GM23338 (cell line): ENCODE measurements at regions not wholly inside any gene's neighbourhood (a gene's known extent, or its start where the extent isn't known, plus 50 kb on each side); places are given as distances from the start of the nearest gene placed in this dataset.

ENCODE experiments used
- ATAC-seq: fragments of 200-7000 bp; cut with Tn5 transposase; 3 replicates; pipeline ENCODE4 v1.9.1; 2020
- DNase-seq: peaks from one replicate; pipeline ENCODE4 v3.0.0-alpha.2; 2015; ENCODE audit warnings: low spot score
- H2AFZ ChIP-seq: fragments of 200-600 bp; sonication (generic); 2 replicates; pipeline ENCODE4 v1.8.0; 2016; ENCODE audit warnings: antibody characterized with exemption, mild to moderate bottlenecking, moderate library complexity
- H3F3A ChIP-seq: fragments of 200-600 bp; sonication (generic); replicated peaks from 2 replicates; pipeline ENCODE4 v1.8.0; 2017; ENCODE audit warnings: antibody characterized with exemption, mixed run types, low read depth
- H3K27ac ChIP-seq: fragments of 200-600 bp; sonication (generic); 2 replicates; pipeline ENCODE4 v1.6.1; 2016; ENCODE audit warnings: low read depth
- H3K27me3 ChIP-seq: fragments of 200-600 bp; sonication (generic); 2 replicates; pipeline ENCODE4 v1.8.0; 2016; ENCODE audit warnings: mild to moderate bottlenecking, mixed run types, moderate library complexity; ENCODE audit not compliant: insufficient read depth
- H3K36me3 ChIP-seq: fragments of 200-600 bp; sonication (generic); 2 replicates; pipeline ENCODE4 v1.8.0; 2016; ENCODE audit warnings: mild to moderate bottlenecking; ENCODE audit not compliant: insufficient read depth
- H3K4me1 ChIP-seq: fragments of 200-600 bp; sonication (generic); 2 replicates; pipeline ENCODE4 v1.8.0; 2016; ENCODE audit warnings: mild to moderate bottlenecking, moderate library complexity; ENCODE audit not compliant: insufficient read depth
- H3K4me2 ChIP-seq: fragments of 200-600 bp; sonication (generic); 2 replicates; pipeline ENCODE4 v1.7.1; 2017; ENCODE audit warnings: mixed run types
- H3K4me3 ChIP-seq: fragments of 200-600 bp; sonication (generic); 2 replicates; pipeline ENCODE4 v1.6.1; 2016; ENCODE audit warnings: mixed run types
- H3K79me2 ChIP-seq: fragments of 200-600 bp; sonication (generic); replicated peaks from 2 replicates; pipeline ENCODE4 v1.8.0; 2017; ENCODE audit warnings: mild to moderate bottlenecking; ENCODE audit not compliant: insufficient read depth
- H3K9me2 ChIP-seq: fragments of 200-600 bp; sonication (generic); 2 replicates; pipeline ENCODE4 v1.8.0; 2017; ENCODE audit not compliant: insufficient read depth
- H4K20me1 ChIP-seq: fragments of 200-600 bp; sonication (generic); replicated peaks from 2 replicates; pipeline ENCODE4 v1.8.0; 2017; ENCODE audit warnings: mild to moderate bottlenecking; ENCODE audit not compliant: insufficient read depth
- H3K27ac Mint-ChIP-seq: 2 replicates; pipeline ENCODE4 v1.8.0; 2020; ENCODE audit warnings: inconsistent platforms, mild to moderate bottlenecking, moderate library complexity, mixed read lengths
- H3K27me3 Mint-ChIP-seq: 3 replicates; pipeline ENCODE4 v1.8.0; 2022; ENCODE audit warnings: low read depth, mild to moderate bottlenecking, moderate library complexity, mixed read lengths, inconsistent platforms; ENCODE audit not compliant: insufficient read depth, poor library complexity
- H3K36me3 Mint-ChIP-seq: 3 replicates; pipeline ENCODE4 v1.8.0; 2021; ENCODE audit warnings: low read depth, mild to moderate bottlenecking, inconsistent platforms, moderate library complexity, mixed read lengths
- H3K4me1 Mint-ChIP-seq: 3 replicates; pipeline ENCODE4 v1.8.0; 2020; ENCODE audit warnings: mild to moderate bottlenecking, inconsistent platforms, mixed read lengths
- H3K4me3 Mint-ChIP-seq: 3 replicates; pipeline ENCODE4 v1.8.0; 2021; ENCODE audit warnings: moderate library complexity, mild to moderate bottlenecking, inconsistent platforms, mixed read lengths
- H3K9me3 Mint-ChIP-seq: 3 replicates; pipeline ENCODE4 v1.8.0; 2020; ENCODE audit warnings: moderate library complexity, mild to moderate bottlenecking, inconsistent platforms, mixed read lengths
- CREB1 ChIP-seq: fragments of 250-450 bp; sonication (Bioruptor Pico); IDR thresholded peaks from 2 replicates; pipeline ENCODE4 v1.5.0; 2020; ENCODE audit warnings: low read depth, mild to moderate bottlenecking, moderate library complexity
- EZH2 ChIP-seq: fragments of 200-600 bp; sonication (generic); IDR thresholded peaks from one replicate; pipeline ENCODE4 v1.8.0; 2017; ENCODE audit warnings: antibody characterized with exemption, mild to moderate bottlenecking, low read depth; ENCODE audit not compliant: unreplicated experiment
- EZH2phosphoT487 ChIP-seq: fragments of 200-600 bp; sonication (generic); IDR thresholded peaks from one replicate; pipeline ENCODE4 v1.8.1; 2018; ENCODE audit warnings: antibody characterized with exemption; ENCODE audit not compliant: unreplicated experiment
- JUNB ChIP-seq: IDR thresholded peaks from one replicate; pipeline ENCODE4 v1.6.1; 2016; ENCODE audit warnings: antibody characterized with exemption; ENCODE audit not compliant: unreplicated experiment
- NANOG ChIP-seq: IDR thresholded peaks from 2 replicates; pipeline ENCODE4 v1.6.1; 2016; ENCODE audit warnings: antibody characterized with exemption, borderline replicate concordance
- POLR2AphosphoS5 ChIP-seq: IDR thresholded peaks from 2 replicates; pipeline ENCODE4 v1.6.1; 2016; ENCODE audit warnings: antibody characterized with exemption, low read depth
- STAT1 ChIP-seq: IDR thresholded peaks from one replicate; pipeline ENCODE4 v1.6.1; 2016; ENCODE audit warnings: antibody characterized with exemption; ENCODE audit not compliant: unreplicated experiment
- ZNF114 ChIP-seq: fragments of 250-450 bp; sonication (Bioruptor Pico); IDR thresholded peaks from 2 replicates; pipeline ENCODE4 v1.5.0; 2020; ENCODE audit warnings: mild to moderate bottlenecking, moderate library complexity
- TF ChIP-seq, protein P1 (sequence below): fragments of 250-450 bp; sonication (Bioruptor Pico); IDR thresholded peaks from 2 replicates; pipeline ENCODE4 v1.5.0; 2020; ENCODE audit warnings: mild to moderate bottlenecking, moderate library complexity
- TF ChIP-seq, protein P2 (sequence below), 2 experiments: fragments of 200-600 bp in 1 of 2; sonication (generic) in 1 of 2; conservative IDR thresholded peaks; 2 replicates each; pipeline versions ENCODE4 v1.5.1 to v1.6.1; 2016 to 2017; ENCODE audit warnings: antibody characterized with exemption in 2 of 2, low read depth in 2 of 2, mild to moderate bottlenecking in 2 of 2, moderate library complexity in 1 of 2

DNA sequence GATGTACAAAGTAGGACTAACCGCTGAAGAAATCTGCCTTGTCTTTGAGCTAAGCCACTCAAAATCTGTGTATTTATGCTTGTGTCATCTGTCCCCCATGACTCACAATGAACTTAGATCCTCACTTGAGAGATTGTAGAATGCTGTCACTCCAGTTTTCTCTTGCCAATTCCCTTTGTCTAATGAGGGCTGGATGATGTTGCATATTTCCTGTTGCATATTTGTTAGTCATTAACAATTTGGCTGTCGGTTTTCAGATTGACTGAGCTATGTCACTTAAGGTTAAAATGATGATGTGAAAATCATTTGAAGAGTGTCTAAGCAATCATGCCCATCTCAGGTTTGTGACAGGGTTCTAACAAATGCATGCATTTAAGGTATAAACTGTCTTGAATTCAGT, 481.7 kb downstream of the CDH10 start (continued):
- TF ChIP-seq, protein P1, sequence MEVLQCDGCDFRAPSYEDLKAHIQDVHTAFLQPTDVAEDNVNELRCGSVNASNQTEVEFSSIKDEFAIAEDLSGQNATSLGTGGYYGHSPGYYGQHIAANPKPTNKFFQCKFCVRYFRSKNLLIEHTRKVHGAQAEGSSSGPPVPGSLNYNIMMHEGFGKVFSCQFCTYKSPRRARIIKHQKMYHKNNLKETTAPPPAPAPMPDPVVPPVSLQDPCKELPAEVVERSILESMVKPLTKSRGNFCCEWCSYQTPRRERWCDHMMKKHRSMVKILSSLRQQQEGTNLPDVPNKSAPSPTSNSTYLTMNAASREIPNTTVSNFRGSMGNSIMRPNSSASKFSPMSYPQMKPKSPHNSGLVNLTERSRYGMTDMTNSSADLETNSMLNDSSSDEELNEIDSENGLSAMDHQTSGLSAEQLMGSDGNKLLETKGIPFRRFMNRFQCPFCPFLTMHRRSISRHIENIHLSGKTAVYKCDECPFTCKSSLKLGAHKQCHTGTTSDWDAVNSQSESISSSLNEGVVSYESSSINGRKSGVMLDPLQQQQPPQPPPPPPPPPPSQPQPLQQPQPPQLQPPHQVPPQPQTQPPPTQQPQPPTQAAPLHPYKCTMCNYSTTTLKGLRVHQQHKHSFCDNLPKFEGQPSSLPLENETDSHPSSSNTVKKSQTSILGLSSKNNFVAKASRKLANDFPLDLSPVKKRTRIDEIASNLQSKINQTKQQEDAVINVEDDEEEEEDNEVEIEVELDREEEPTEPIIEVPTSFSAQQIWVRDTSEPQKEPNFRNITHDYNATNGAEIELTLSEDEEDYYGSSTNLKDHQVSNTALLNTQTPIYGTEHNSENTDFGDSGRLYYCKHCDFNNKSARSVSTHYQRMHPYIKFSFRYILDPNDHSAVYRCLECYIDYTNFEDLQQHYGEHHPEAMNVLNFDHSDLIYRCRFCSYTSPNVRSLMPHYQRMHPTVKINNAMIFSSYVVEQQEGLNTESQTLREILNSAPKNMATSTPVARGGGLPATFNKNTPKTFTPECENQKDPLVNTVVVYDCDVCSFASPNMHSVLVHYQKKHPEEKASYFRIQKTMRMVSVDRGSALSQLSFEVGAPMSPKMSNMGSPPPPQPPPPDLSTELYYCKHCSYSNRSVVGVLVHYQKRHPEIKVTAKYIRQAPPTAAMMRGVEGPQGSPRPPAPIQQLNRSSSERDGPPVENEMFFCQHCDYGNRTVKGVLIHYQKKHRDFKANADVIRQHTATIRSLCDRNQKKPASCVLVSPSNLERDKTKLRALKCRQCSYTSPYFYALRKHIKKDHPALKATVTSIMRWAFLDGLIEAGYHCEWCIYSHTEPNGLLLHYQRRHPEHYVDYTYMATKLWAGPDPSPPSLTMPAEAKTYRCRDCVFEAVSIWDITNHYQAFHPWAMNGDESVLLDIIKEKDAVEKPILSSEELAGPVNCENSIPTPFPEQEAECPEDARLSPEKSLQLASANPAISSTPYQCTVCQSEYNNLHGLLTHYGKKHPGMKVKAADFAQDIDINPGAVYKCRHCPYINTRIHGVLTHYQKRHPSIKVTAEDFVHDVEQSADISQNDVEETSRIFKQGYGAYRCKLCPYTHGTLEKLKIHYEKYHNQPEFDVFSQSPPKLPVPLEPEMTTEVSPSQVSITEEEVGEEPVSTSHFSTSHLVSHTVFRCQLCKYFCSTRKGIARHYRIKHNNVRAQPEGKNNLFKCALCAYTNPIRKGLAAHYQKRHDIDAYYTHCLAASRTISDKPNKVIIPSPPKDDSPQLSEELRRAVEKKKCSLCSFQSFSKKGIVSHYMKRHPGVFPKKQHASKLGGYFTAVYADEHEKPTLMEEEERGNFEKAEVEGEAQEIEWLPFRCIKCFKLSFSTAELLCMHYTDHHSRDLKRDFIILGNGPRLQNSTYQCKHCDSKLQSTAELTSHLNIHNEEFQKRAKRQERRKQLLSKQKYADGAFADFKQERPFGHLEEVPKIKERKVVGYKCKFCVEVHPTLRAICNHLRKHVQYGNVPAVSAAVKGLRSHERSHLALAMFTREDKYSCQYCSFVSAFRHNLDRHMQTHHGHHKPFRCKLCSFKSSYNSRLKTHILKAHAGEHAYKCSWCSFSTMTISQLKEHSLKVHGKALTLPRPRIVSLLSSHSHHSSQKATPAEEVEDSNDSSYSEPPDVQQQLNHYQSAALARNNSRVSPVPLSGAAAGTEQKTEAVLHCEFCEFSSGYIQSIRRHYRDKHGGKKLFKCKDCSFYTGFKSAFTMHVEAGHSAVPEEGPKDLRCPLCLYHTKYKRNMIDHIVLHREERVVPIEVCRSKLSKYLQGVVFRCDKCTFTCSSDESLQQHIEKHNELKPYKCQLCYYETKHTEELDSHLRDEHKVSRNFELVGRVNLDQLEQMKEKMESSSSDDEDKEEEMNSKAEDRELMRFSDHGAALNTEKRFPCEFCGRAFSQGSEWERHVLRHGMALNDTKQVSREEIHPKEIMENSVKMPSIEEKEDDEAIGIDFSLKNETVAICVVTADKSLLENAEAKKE (CRISPR knock-in tag), result no peak
- TF ChIP-seq JUNB (no peak), POLR2AphosphoS5 (no peak), ZNF114 (CRISPR knock-in tag) (no peak), NANOG (no peak)

DNA sequence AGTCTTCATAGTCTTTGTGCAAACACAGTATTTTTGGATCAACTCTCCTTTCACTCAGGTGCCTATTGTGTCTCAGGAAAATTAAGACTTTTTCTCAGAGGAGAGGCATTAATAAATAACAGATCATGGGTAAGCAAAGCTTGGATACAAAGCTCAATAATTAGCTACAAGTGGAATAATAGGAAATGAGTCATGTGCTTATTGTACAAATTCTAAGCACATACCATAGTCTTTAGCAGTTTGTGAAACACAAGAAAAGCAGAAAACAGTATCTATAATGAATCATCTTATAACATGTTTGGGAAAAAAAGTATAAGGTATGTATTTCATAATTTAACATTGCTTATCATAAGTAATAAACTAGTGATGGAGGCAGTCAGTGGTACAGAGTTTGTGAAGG, 477.0 kb downstream of the CDH10 start:
- Histone ChIP-seq H3K27me3 (no peaks in the 10 kb centered on the region), H4K20me1 (no peaks in the 10 kb centered on the region), H3K27ac (no peak overlapping the region), H3K4me2 (no peak overlapping the region), H3F3A (no peaks in the 10 kb centered on the region), H3K9me2 (no peaks in the 10 kb centered on the region), H3K4me1 (no peaks in the 10 kb centered on the region), H3K36me3 (no peaks in the 10 kb centered on the region), H2AFZ (no peak overlapping the region), H3K4me3 (no peak overlapping the region), H3K79me2 (no peaks in the 10 kb centered on the region)
- Mint-ChIP-seq H3K4me1 (no peaks in the 10 kb centered on the region), H3K27me3 (no peaks in the 10 kb centered on the region), H3K27ac (no peak overlapping the region), H3K9me3 (no peaks in the 10 kb centered on the region), H3K4me3 (no peak overlapping the region), H3K36me3 (no peaks in the 10 kb centered on the region)
- no peak for ATAC-seq
- DNase-seq, result no peak
- TF ChIP-seq EZH2phosphoT487 (no peak), CREB1 (CRISPR knock-in tag) (no peak), JUNB (no peak), ZNF114 (CRISPR knock-in tag) (no peak), STAT1 (no peak), EZH2 (no peak)
- TF ChIP-seq, protein P2, sequence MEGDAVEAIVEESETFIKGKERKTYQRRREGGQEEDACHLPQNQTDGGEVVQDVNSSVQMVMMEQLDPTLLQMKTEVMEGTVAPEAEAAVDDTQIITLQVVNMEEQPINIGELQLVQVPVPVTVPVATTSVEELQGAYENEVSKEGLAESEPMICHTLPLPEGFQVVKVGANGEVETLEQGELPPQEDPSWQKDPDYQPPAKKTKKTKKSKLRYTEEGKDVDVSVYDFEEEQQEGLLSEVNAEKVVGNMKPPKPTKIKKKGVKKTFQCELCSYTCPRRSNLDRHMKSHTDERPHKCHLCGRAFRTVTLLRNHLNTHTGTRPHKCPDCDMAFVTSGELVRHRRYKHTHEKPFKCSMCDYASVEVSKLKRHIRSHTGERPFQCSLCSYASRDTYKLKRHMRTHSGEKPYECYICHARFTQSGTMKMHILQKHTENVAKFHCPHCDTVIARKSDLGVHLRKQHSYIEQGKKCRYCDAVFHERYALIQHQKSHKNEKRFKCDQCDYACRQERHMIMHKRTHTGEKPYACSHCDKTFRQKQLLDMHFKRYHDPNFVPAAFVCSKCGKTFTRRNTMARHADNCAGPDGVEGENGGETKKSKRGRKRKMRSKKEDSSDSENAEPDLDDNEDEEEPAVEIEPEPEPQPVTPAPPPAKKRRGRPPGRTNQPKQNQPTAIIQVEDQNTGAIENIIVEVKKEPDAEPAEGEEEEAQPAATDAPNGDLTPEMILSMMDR (conservative IDR thresholded peaks at IDR 0.05; ENCODE audit: low read depth in 2 of 2), result no peak
